ENCODE measurements at regions not wholly inside any gene's neighbourhood (a gene's known extent, or its start where the extent isn't known, plus 50 kb on each side); places are given as distances from the start of the nearest gene placed in this dataset.
A peak's percentile ranks its signal among the peaks of the same experiment; 100 is the strongest.
"Not testable (repeated sequence)": the region's sequence is repeated elsewhere in the genome, so short reads cannot be mapped to it uniquely, and the experiment has no call there.

GRCh38 chr6:144395826-144396225 is 110.7 kb downstream of the UTRN start:
- DNase-seq = peak; percentile 71 to 80

GRCh38 chr6:144397141-144397540 is 112.0 kb downstream of the UTRN start:
- DNase-seq = no peak

GRCh38 chr6:144400321-144400720 is 115.2 kb downstream of the UTRN start:
- no peak for DNase-seq

- DNase-seq = no peak
These were observed 116.9 kb downstream of the UTRN start for GRCh38 chr6:144401736-144402733.

- no peak for DNase-seq
These were observed 117.6 kb downstream of the UTRN start for GRCh38 chr6:144402750-144403149.

GRCh38 chr6:144405163-144405562 is 120.0 kb downstream of the UTRN start:
- DNase-seq = no peak

GRCh38 chr6:144406796-144407195 is 121.7 kb downstream of the UTRN start:
- DNase-seq = no peak

- no peak for DNase-seq
These were observed 123.0 kb downstream of the UTRN start for GRCh38 chr6:144408161-144408560.

GRCh38 chr6:144410059-144410458 is 124.9 kb downstream of the UTRN start:
- DNase-seq = no peak

- DNase-seq = not testable (repeated sequence)
These were observed 125.4 kb downstream of the UTRN start for GRCh38 chr6:144410574-144410973.

GRCh38 chr6:144411531-144412165 is 126.5 kb downstream of the UTRN start:
- DNase-seq = no peak

- DNase-seq = peak in 1 of 2 donors; percentile 30
These were observed 128.3 kb downstream of the UTRN start for GRCh38 chr6:144413418-144413817.

GRCh38 chr6:144415014-144415413 is 129.9 kb downstream of the UTRN start:
- DNase-seq = no peak

GRCh38 chr6:144415835-144416237 is 130.7 kb downstream of the UTRN start:
- DNase-seq = peak in 1 of 2 donors; percentile 27

GRCh38 chr6:144416244-144416643 is 131.1 kb downstream of the UTRN start:
- no peak for DNase-seq

- no peak for DNase-seq
These were observed 131.6 kb downstream of the UTRN start for GRCh38 chr6:144416773-144417172.

GRCh38 chr6:144417681-144418080 is 132.5 kb downstream of the UTRN start:
- DNase-seq = no peak

GRCh38 chr6:144418959-144419545 is 133.9 kb downstream of the UTRN start:
- no peak for DNase-seq

- DNase-seq = no peak
These were observed 138.0 kb downstream of the UTRN start for GRCh38 chr6:144423167-144423566.

- DNase-seq = no peak
These were observed 144.6 kb downstream of the UTRN start for GRCh38 chr6:144429753-144430152.

GRCh38 chr6:144433446-144433845 is 148.3 kb downstream of the UTRN start:
- not testable (repeated sequence) for DNase-seq

- peak in 1 of 2 donors; percentile 3 for DNase-seq
These were observed 149.3 kb downstream of the UTRN start for GRCh38 chr6:144434308-144434990.
